ENCODE measurements at regions not wholly inside any gene's neighbourhood (a gene's known extent, or its start where the extent isn't known, plus 50 kb on each side); places are given as distances from the start of the nearest gene placed in this dataset.

GRCh38 chr7:26060733-26061677 is 91.0 kb upstream of the NFE2L3 start:
- Mint-ChIP-seq H3K27ac (no peak overlapping the region), H3K4me1 (ENCODE audit: unreplicated experiment) (no peaks in the 10 kb centered on the region), H3K36me3 (no peaks in the 10 kb centered on the region), H3K4me3 (no peak overlapping the region), H3K9me3 (no peaks in the 10 kb centered on the region), H3K27me3 (peaks cover 3% of the 10 kb centered on the region)
- no peak for TF ChIP-seq CTCF (conservative IDR thresholded peaks at IDR 0.05)
- DNase-seq (ENCODE audit: extremely low spot score, unreplicated experiment) = no peak

- no peak for DNase-seq (ENCODE audit: extremely low spot score, unreplicated experiment)
- Mint-ChIP-seq H3K9me3 (no peaks in the 10 kb centered on the region), H3K36me3 (no peaks in the 10 kb centered on the region), H3K27me3 (peaks cover 3% of the 10 kb centered on the region), H3K4me1 (ENCODE audit: unreplicated experiment) (no peaks in the 10 kb centered on the region), H3K27ac (no peak overlapping the region), H3K4me3 (no peak overlapping the region)
- peak; percentile 85 for TF ChIP-seq CTCF (conservative IDR thresholded peaks at IDR 0.05)
Observed at GRCh38 chr7:26061678-26062603, 90.1 kb upstream of the NFE2L3 start.

- no peaks in the 10 kb centered on the region for H3K36me3 Mint-ChIP-seq
- H3K27me3 Mint-ChIP-seq = peaks cover 3% of the 10 kb centered on the region
- DNase-seq (ENCODE audit: extremely low spot score, unreplicated experiment) = no peak
- no peaks in the 10 kb centered on the region for H3K9me3 Mint-ChIP-seq
- TF ChIP-seq CTCF (conservative IDR thresholded peaks at IDR 0.05) = no peak
- H3K27ac Mint-ChIP-seq = no peak overlapping the region
- H3K4me1 Mint-ChIP-seq (ENCODE audit: unreplicated experiment) = no peaks in the 10 kb centered on the region
- H3K4me3 Mint-ChIP-seq = no peak overlapping the region
Observed at GRCh38 chr7:26065652-26066051, 86.3 kb upstream of the NFE2L3 start.

- Mint-ChIP-seq H3K27ac (no peak overlapping the region), H3K9me3 (no peaks in the 10 kb centered on the region)
- no peak for DNase-seq (ENCODE audit: extremely low spot score, unreplicated experiment)
Observed at GRCh38 chr7:26066736-26067135, 85.3 kb upstream of the NFE2L3 start.

More at GRCh38 chr7:26066736-26067135, 85.3 kb upstream of the NFE2L3 start:
- H3K27me3 Mint-ChIP-seq = peaks cover 3% of the 10 kb centered on the region
- H3K36me3 Mint-ChIP-seq = no peaks in the 10 kb centered on the region
- no peaks in the 10 kb centered on the region for H3K4me1 Mint-ChIP-seq (ENCODE audit: unreplicated experiment)
- TF ChIP-seq CTCF (conservative IDR thresholded peaks at IDR 0.05) = no peak
- no peak overlapping the region for H3K4me3 Mint-ChIP-seq
